Panc1 (cell line): ENCODE measurements at regions not wholly inside any gene's neighbourhood (a gene's known extent, or its start where the extent isn't known, plus 50 kb on each side); places are given as distances from the start of the nearest gene placed in this dataset.

Source experiments
- ATAC-seq: fragments of 200-7000 bp; cut with Tn5 transposase; 2 replicates; pipeline ENCODE4 v1.9.1; 2020; ENCODE audit warnings: mild to moderate bottlenecking, moderate library complexity
- BruUV-seq: library from RNA; stranded (reverse); fragments of 400-500 nt; replicated peaks from 2 replicates; lab custom pipeline; 2021; lab: Mats Ljungman, UMichigan
- CTCF ChIA-PET: fragments of 300-600 bp; sonication (Branson Sonifier 250); formaldehyde crosslinking; loops from one replicate; lab custom pipeline; 2022; ENCODE audit warnings: antibody characterized with exemption; lab: Charles Lee
- POLR2A ChIA-PET: fragments of 300-600 bp; sonication (Branson Sonifier 250); formaldehyde crosslinking; loops from one replicate; lab custom pipeline; 2022; ENCODE audit warnings: antibody characterized with exemption; lab: Charles Lee
- DNase-seq: peaks from one replicate; pipeline ENCODE4 v3.0.0-alpha.2; 2010; ENCODE audit warnings: low read depth, low spot score
- H3K27ac ChIP-seq: 2 replicates; pipeline ENCODE4 v1.5.1; 2011; ENCODE audit warnings: mild to moderate bottlenecking, low read length, inconsistent platforms
- H3K27me3 ChIP-seq: fragments of 200-500 bp; sonication (Bioruptor generic); 2 replicates; pipeline ENCODE4 v1.6.0; 2014; ENCODE audit warnings: low read length, inconsistent platforms; ENCODE audit not compliant: control insufficient read depth, insufficient read depth
- H3K36me3 ChIP-seq: fragments of 200-500 bp; sonication (Bioruptor generic); 2 replicates; pipeline ENCODE4 v1.5.1; 2014; ENCODE audit warnings: inconsistent platforms, mild to moderate bottlenecking, low read length, moderate library complexity; ENCODE audit not compliant: control insufficient read depth, insufficient read depth
- H3K4me1 ChIP-seq: 2 replicates; pipeline ENCODE4 v1.5.1; 2011; ENCODE audit warnings: inconsistent platforms, mild to moderate bottlenecking, low read length, moderate library complexity; ENCODE audit not compliant: control insufficient read depth, insufficient read depth
- H3K4me3 ChIP-seq, 2 experiments: 2 replicates each; pipeline ENCODE4 v1.5.1; 2011 to 2012; ENCODE audit warnings: low read depth in 2 of 2, low read length in 2 of 2, mild to moderate bottlenecking in 2 of 2, inconsistent platforms in 1 of 2, moderate library complexity in 1 of 2
- H3K9me3 ChIP-seq: fragments of 200-500 bp; sonication (Bioruptor generic); 2 replicates; pipeline ENCODE4 v1.5.1; 2014; ENCODE audit warnings: low read depth, mild to moderate bottlenecking, inconsistent platforms, low read length, moderate library complexity; ENCODE audit not compliant: control insufficient read depth, insufficient read depth
- POLR2AphosphoS5 ChIP-seq: IDR thresholded peaks from 2 replicates; pipeline ENCODE4 v1.6.1; 2012; ENCODE audit warnings: mild to moderate bottlenecking, low read depth, low read length, moderate library complexity
- SIN3A ChIP-seq: IDR thresholded peaks from 2 replicates; pipeline ENCODE4 v1.6.1; 2012; ENCODE audit warnings: low read depth, mild to moderate bottlenecking, low read length, moderate library complexity, borderline replicate concordance; ENCODE audit not compliant: insufficient read depth
- TCF7L2 ChIP-seq: IDR thresholded peaks from 2 replicates; pipeline ENCODE4 v1.6.1; 2011; ENCODE audit warnings: mild to moderate bottlenecking, low read depth, low read length, inconsistent platforms
- in situ Hi-C: cut with HindIII; loops from 2 replicates; pipeline ENCODE4 v1.10.0; 2016; ENCODE audit warnings: low sequenced_read_pairs, low pct_unique_long_range_greater_than_20kb
- intact Hi-C: fragments of 100-400 bp; cut with micrococcal nuclease; formaldehyde crosslinking; loops from one replicate; pipeline ENCODE4 v1.10.0; 2022; ENCODE audit not compliant: unreplicated experiment
- TF ChIP-seq, protein P1 (sequence below), 2 experiments: IDR thresholded peaks; 2 replicates each; pipeline ENCODE4 v1.6.1; 2011 to 2012; ENCODE audit warnings: low read depth in 2 of 2, control low read depth in 1 of 2, low read length in 1 of 2, mild to moderate bottlenecking in 1 of 2, moderate library complexity in 1 of 2; ENCODE audit not compliant: insufficient read depth in 1 of 2
- TF ChIP-seq, protein P2 (sequence below): fragments of 450-650 bp; IDR thresholded peaks from 2 replicates; pipeline ENCODE4 v1.5.1; 2017; ENCODE audit warnings: mild to moderate bottlenecking

DNA sequence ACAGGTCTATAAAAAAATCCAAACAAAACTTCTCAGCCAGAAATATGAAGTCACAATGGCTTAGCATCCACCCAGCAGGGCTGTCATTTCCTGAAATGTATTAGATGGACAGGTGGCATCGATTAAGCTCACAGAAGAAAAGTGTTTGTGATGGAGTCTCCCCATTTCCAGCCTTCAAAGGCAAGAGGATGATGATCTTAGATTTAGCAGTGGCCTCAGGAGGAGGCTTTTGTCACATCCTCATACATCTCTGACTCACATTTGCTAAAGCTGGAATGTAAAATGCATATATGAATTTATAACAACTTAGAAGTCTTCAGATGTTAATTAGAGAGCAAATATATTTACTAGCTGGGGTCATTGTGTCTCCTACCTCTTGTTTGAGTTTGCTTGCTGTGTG, 441.9 kb downstream of the SPRY1 start:
- H3K4me3 ChIP-seq = no peak overlapping the region
- ChIA-PET POLR2A (no interaction called here), CTCF (no interaction called here)
- TF ChIP-seq SIN3A (no peak), TCF7L2 (peak; percentile 86), POLR2AphosphoS5 (no peak)
- TF ChIP-seq, protein P1, sequence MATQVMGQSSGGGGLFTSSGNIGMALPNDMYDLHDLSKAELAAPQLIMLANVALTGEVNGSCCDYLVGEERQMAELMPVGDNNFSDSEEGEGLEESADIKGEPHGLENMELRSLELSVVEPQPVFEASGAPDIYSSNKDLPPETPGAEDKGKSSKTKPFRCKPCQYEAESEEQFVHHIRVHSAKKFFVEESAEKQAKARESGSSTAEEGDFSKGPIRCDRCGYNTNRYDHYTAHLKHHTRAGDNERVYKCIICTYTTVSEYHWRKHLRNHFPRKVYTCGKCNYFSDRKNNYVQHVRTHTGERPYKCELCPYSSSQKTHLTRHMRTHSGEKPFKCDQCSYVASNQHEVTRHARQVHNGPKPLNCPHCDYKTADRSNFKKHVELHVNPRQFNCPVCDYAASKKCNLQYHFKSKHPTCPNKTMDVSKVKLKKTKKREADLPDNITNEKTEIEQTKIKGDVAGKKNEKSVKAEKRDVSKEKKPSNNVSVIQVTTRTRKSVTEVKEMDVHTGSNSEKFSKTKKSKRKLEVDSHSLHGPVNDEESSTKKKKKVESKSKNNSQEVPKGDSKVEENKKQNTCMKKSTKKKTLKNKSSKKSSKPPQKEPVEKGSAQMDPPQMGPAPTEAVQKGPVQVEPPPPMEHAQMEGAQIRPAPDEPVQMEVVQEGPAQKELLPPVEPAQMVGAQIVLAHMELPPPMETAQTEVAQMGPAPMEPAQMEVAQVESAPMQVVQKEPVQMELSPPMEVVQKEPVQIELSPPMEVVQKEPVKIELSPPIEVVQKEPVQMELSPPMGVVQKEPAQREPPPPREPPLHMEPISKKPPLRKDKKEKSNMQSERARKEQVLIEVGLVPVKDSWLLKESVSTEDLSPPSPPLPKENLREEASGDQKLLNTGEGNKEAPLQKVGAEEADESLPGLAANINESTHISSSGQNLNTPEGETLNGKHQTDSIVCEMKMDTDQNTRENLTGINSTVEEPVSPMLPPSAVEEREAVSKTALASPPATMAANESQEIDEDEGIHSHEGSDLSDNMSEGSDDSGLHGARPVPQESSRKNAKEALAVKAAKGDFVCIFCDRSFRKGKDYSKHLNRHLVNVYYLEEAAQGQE (IDR thresholded peaks at IDR 0.05; ENCODE audit: insufficient read depth in 1 of 2, low read depth in 2 of 2, low read length in 1 of 2) = no peak
- H3K27me3 ChIP-seq = no peaks in the 10 kb centered on the region
- no peaks in the 10 kb centered on the region for H3K9me3 ChIP-seq
- no peaks in the 10 kb centered on the region; the same call in 1 of the 2 replicates for H3K4me1 ChIP-seq
- H3K27ac ChIP-seq = peak overlapping the region; percentile 17; the same call in 1 of the 2 replicates
- ATAC-seq (no peak), DNase-seq (no peak)
- intact Hi-C loops = no loop called here
- no TSS peak for BruUV-seq
- no peaks in the 10 kb centered on the region for H3K36me3 ChIP-seq
- in situ Hi-C loops = no loop called here

DNA sequence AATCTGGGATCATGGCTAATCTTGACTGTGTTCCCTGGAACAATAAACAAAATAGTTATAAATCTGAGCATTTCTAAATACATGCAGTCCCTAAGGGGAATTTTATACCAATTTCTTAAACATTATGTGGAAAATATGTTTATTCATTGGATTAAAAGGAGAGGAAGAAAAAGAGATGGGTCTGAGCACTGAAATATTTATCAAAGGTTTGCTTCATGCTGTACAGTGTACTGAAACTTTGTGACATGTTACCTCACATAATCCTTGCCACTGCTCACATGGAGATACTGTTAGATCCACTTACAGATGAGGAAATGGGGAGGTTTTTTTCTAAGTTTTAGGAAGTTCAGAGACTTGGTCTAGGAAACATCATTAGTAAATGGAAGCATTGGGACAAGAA, 443.6 kb downstream of the SPRY1 start:
- Histone ChIP-seq H3K27me3 (no peaks in the 10 kb centered on the region), H3K4me3 (no peak overlapping the region), H3K4me1 (no peaks in the 10 kb centered on the region; the same call in 1 of the 2 replicates), H3K36me3 (no peaks in the 10 kb centered on the region), H3K9me3 (no peaks in the 10 kb centered on the region), H3K27ac (peak overlapping the region; percentile 63; the same call in 1 of the 2 replicates)
- ATAC-seq (no peak), DNase-seq (no peak)
- in situ Hi-C loops (no loop called here), intact Hi-C loops (no loop called here)
- BruUV-seq = no TSS peak
- ChIA-PET CTCF (no interaction called here), POLR2A (no interaction called here)
- TF ChIP-seq TCF7L2 (no peak), SIN3A (no peak), POLR2AphosphoS5 (no peak)
- TF ChIP-seq, protein P2, sequence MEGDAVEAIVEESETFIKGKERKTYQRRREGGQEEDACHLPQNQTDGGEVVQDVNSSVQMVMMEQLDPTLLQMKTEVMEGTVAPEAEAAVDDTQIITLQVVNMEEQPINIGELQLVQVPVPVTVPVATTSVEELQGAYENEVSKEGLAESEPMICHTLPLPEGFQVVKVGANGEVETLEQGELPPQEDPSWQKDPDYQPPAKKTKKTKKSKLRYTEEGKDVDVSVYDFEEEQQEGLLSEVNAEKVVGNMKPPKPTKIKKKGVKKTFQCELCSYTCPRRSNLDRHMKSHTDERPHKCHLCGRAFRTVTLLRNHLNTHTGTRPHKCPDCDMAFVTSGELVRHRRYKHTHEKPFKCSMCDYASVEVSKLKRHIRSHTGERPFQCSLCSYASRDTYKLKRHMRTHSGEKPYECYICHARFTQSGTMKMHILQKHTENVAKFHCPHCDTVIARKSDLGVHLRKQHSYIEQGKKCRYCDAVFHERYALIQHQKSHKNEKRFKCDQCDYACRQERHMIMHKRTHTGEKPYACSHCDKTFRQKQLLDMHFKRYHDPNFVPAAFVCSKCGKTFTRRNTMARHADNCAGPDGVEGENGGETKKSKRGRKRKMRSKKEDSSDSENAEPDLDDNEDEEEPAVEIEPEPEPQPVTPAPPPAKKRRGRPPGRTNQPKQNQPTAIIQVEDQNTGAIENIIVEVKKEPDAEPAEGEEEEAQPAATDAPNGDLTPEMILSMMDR = no peak
- TF ChIP-seq, protein P1 (IDR thresholded peaks at IDR 0.05; ENCODE audit: insufficient read depth in 1 of 2, low read depth in 2 of 2, low read length in 1 of 2) = no peak
